ENCODE measurements at regions not wholly inside any gene's neighbourhood (a gene's known extent, or its start where the extent isn't known, plus 50 kb on each side); places are given as distances from the start of the nearest gene placed in this dataset.

DNA sequence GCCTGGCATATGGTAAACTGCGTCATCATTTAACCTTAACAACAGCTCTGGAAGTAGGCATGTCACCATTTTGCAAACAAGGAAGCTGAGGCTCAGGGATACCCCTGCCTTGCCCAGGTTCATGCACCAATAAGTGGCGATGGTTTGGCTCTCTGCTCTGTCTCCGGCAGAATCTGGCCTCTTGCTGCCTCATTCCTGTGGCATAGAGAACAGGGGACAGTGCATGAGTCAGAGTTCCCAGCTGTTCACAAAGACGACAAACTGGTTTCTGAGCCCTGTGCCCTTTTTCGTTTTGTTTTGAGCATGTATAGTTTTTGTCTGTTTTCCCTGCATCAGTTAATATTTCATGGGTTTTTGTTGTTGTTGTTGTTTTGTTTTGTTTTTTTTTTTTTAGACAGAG lies 236.8 kb downstream of the OPA1 start:
- TF ChIP-seq, protein P1, sequence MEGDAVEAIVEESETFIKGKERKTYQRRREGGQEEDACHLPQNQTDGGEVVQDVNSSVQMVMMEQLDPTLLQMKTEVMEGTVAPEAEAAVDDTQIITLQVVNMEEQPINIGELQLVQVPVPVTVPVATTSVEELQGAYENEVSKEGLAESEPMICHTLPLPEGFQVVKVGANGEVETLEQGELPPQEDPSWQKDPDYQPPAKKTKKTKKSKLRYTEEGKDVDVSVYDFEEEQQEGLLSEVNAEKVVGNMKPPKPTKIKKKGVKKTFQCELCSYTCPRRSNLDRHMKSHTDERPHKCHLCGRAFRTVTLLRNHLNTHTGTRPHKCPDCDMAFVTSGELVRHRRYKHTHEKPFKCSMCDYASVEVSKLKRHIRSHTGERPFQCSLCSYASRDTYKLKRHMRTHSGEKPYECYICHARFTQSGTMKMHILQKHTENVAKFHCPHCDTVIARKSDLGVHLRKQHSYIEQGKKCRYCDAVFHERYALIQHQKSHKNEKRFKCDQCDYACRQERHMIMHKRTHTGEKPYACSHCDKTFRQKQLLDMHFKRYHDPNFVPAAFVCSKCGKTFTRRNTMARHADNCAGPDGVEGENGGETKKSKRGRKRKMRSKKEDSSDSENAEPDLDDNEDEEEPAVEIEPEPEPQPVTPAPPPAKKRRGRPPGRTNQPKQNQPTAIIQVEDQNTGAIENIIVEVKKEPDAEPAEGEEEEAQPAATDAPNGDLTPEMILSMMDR (conservative IDR thresholded peaks at IDR 0.05; ENCODE audit: low read depth in 2 of 2), result no peak
- TF ChIP-seq STAT1 (IDR thresholded peaks at IDR 0.05; ENCODE audit: unreplicated experiment), result no peak
- TF ChIP-seq, protein P2, sequence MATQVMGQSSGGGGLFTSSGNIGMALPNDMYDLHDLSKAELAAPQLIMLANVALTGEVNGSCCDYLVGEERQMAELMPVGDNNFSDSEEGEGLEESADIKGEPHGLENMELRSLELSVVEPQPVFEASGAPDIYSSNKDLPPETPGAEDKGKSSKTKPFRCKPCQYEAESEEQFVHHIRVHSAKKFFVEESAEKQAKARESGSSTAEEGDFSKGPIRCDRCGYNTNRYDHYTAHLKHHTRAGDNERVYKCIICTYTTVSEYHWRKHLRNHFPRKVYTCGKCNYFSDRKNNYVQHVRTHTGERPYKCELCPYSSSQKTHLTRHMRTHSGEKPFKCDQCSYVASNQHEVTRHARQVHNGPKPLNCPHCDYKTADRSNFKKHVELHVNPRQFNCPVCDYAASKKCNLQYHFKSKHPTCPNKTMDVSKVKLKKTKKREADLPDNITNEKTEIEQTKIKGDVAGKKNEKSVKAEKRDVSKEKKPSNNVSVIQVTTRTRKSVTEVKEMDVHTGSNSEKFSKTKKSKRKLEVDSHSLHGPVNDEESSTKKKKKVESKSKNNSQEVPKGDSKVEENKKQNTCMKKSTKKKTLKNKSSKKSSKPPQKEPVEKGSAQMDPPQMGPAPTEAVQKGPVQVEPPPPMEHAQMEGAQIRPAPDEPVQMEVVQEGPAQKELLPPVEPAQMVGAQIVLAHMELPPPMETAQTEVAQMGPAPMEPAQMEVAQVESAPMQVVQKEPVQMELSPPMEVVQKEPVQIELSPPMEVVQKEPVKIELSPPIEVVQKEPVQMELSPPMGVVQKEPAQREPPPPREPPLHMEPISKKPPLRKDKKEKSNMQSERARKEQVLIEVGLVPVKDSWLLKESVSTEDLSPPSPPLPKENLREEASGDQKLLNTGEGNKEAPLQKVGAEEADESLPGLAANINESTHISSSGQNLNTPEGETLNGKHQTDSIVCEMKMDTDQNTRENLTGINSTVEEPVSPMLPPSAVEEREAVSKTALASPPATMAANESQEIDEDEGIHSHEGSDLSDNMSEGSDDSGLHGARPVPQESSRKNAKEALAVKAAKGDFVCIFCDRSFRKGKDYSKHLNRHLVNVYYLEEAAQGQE (IDR thresholded peaks at IDR 0.05; ENCODE audit: unreplicated experiment), result no peak
- TF ChIP-seq EZH2 (IDR thresholded peaks at IDR 0.05; ENCODE audit: low read depth, unreplicated experiment), result no peak
- TF ChIP-seq CREB1 (CRISPR knock-in tag; IDR thresholded peaks at IDR 0.05; ENCODE audit: low read depth), result no peak
- no peak for TF ChIP-seq JUNB (IDR thresholded peaks at IDR 0.05; ENCODE audit: unreplicated experiment)
- TF ChIP-seq POLR2AphosphoS5 (IDR thresholded peaks at IDR 0.05; ENCODE audit: low read depth), result no peak
- no peak for TF ChIP-seq NANOG (IDR thresholded peaks at IDR 0.05; ENCODE audit: borderline replicate concordance)
- no peak for TF ChIP-seq EZH2phosphoT487 (IDR thresholded peaks at IDR 0.05; ENCODE audit: unreplicated experiment)
- TF ChIP-seq, protein P3, sequence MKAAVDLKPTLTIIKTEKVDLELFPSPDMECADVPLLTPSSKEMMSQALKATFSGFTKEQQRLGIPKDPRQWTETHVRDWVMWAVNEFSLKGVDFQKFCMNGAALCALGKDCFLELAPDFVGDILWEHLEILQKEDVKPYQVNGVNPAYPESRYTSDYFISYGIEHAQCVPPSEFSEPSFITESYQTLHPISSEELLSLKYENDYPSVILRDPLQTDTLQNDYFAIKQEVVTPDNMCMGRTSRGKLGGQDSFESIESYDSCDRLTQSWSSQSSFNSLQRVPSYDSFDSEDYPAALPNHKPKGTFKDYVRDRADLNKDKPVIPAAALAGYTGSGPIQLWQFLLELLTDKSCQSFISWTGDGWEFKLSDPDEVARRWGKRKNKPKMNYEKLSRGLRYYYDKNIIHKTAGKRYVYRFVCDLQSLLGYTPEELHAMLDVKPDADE (IDR thresholded peaks at IDR 0.05), result no peak
